Neural cell (in vitro differentiated cells): ENCODE measurements at regions not wholly inside any gene's neighbourhood (a gene's known extent, or its start where the extent isn't known, plus 50 kb on each side); places are given as distances from the start of the nearest gene placed in this dataset.

Experiments
- CTCF ChIP-seq: fragments of 450-650 bp; IDR thresholded peaks from 2 replicates; pipeline ENCODE4 v1.5.1; 2014; ENCODE audit warnings: antibody characterized with exemption, mild to moderate bottlenecking, moderate library complexity; ENCODE audit not compliant: poor library complexity, severe bottlenecking
- POLR2AphosphoS5 ChIP-seq: IDR thresholded peaks from 2 replicates; pipeline ENCODE4 v1.6.1; 2012
- RAD21 ChIP-seq: fragments of 450-650 bp; conservative IDR thresholded peaks from 2 replicates; pipeline ENCODE4 v1.6.1; 2014; ENCODE audit warnings: antibody characterized with exemption, mild to moderate bottlenecking, moderate library complexity
- REST ChIP-seq: IDR thresholded peaks from 2 replicates; pipeline ENCODE4 v1.6.1; 2012; ENCODE audit warnings: borderline replicate concordance
- SMC3 ChIP-seq: fragments of 450-650 bp; conservative IDR thresholded peaks from 2 replicates; pipeline ENCODE4 v1.6.1; 2014; ENCODE audit warnings: antibody characterized with exemption, mild to moderate bottlenecking, moderate library complexity; ENCODE audit not compliant: poor library complexity
- TAF1 ChIP-seq: IDR thresholded peaks from 2 replicates; pipeline ENCODE4 v1.6.1; 2012; ENCODE audit warnings: low read depth

- TF ChIP-seq TAF1: no peak
- no peak for TF ChIP-seq POLR2AphosphoS5
- no peak for TF ChIP-seq RAD21
- no peak for TF ChIP-seq SMC3
- TF ChIP-seq REST: no peak
- TF ChIP-seq CTCF: no peak
Observed at GRCh38 chr17:12312692-12313091, 292.0 kb downstream of the MAP2K4 start.
